A549 (cell line): ENCODE measurements at regions not wholly inside any gene's neighbourhood (a gene's known extent, or its start where the extent isn't known, plus 50 kb on each side); places are given as distances from the start of the nearest gene placed in this dataset.
A peak's percentile ranks its signal among the peaks of the same experiment; 100 is the strongest.

Experiments
- ATAC-seq, 2 experiments: fragments of 200-7000 bp in 1 of 2; fragments of >200 bp in 1 of 2; cut with Nextera tagmentation in 1 of 2; cut with Tn5 transposase in 1 of 2; 3 replicates each; pipeline versions ENCODE4 v1.8.0 to v1.9.1; 2018 to 2020; ENCODE audit warnings: mild to moderate bottlenecking in 1 of 2, moderate library complexity in 1 of 2
- CTCF ChIA-PET: fragments of 300-600 bp; sonication (Branson Sonifier 250); formaldehyde crosslinking; extraction: SDS; loops from one replicate; lab custom pipeline; 2021; ENCODE audit warnings: antibody characterized with exemption, inconsistent platforms; lab: Yijun Ruan, JAX
- POLR2A ChIA-PET: fragments of 350-600 bp; formaldehyde crosslinking; extraction: SDS; loops from one replicate; lab custom pipeline; 2021; ENCODE audit warnings: antibody characterized with exemption, inconsistent platforms; lab: Yijun Ruan, JAX
- DNase-seq, 2 experiments: peaks; one replicate each; pipeline versions ENCODE4 v3.0.0 to v3.0.0-alpha.2; 2011 to 2016; ENCODE audit warnings: low read depth in 1 of 2, low spot score in 1 of 2
- FAIRE-seq: peaks from 2 replicates; lab custom pipeline; 2011; peaks lifted over from hg19 to GRCh38; lab: Jason Lieb, UNC
- H3K27ac ChIP-seq, 2 experiments: fragments of >200 bp; sonication (Bioruptor Twin); formaldehyde crosslinking; 3 replicates each; pipeline ENCODE4 v1.5.1; 2016 to 2017
- H3K4me1 ChIP-seq: fragments of >200 bp; sonication (Bioruptor Twin); formaldehyde crosslinking; 3 replicates; pipeline ENCODE4 v1.6.1; 2016
- H3K4me2 ChIP-seq: fragments of >200 bp; sonication (Bioruptor Twin); formaldehyde crosslinking; 3 replicates; pipeline ENCODE4 v1.6.1; 2016
- H3K4me3 ChIP-seq: fragments of >200 bp; sonication (Bioruptor Twin); formaldehyde crosslinking; 3 replicates; pipeline ENCODE4 v1.5.1; 2016
- H3K9me3 ChIP-seq: fragments of >200 bp; sonication (Bioruptor Twin); formaldehyde crosslinking; 3 replicates; pipeline ENCODE4 v1.6.1; 2016
- BHLHE40 ChIP-seq: IDR thresholded peaks from 2 replicates; pipeline ENCODE4 v1.6.1; 2012; ENCODE audit warnings: low read depth, low read length, inconsistent platforms
- CBX2 ChIP-seq: fragments of 200-600 bp; sonication (generic); IDR thresholded peaks from 2 replicates; pipeline ENCODE4 v1.6.1; 2016; ENCODE audit warnings: low read depth, mild to moderate bottlenecking, borderline replicate concordance
- CEBPB ChIP-seq, 2 experiments: fragments of >200 bp in 1 of 2; sonication (Bioruptor Twin) in 1 of 2; formaldehyde crosslinking in 1 of 2; IDR thresholded peaks; 2 replicates each; pipeline ENCODE4 v1.6.1; 2012 to 2016
- CHD2 ChIP-seq: fragments of 150-350 bp; IDR thresholded peaks from 2 replicates; pipeline ENCODE4 v1.6.1; 2014; ENCODE audit warnings: low read length; ENCODE audit not compliant: partially characterized antibody
- CHD4 ChIP-seq: fragments of 200-600 bp; sonication (generic); IDR thresholded peaks from 2 replicates; pipeline ENCODE4 v1.6.1; 2016; ENCODE audit warnings: antibody characterized with exemption, mild to moderate bottlenecking, borderline replicate concordance
- EHF ChIP-seq: fragments of 250-450 bp; sonication (Bioruptor Pico); IDR thresholded peaks from 2 replicates; pipeline ENCODE4 v1.5.0; 2020; ENCODE audit warnings: mild to moderate bottlenecking
- EP300 ChIP-seq, 2 experiments: fragments of >200 bp; sonication (Bioruptor Twin); formaldehyde crosslinking; IDR thresholded peaks; 2 replicates in 1 of 2; 3 replicates in 1 of 2; pipeline ENCODE4 v1.6.1; 2016 to 2017
- FOSL2 ChIP-seq, 2 experiments: fragments of 450-650 bp in 1 of 2; fragments of >200 bp in 1 of 2; sonication (Bioruptor Twin) in 1 of 2; formaldehyde crosslinking; IDR thresholded peaks; 2 replicates each; pipeline versions ENCODE4 v1.5.0 to v1.6.1; 2016 to 2020; ENCODE audit warnings: mild to moderate bottlenecking in 1 of 2, moderate library complexity in 1 of 2
- GATA3 ChIP-seq: IDR thresholded peaks from 2 replicates; pipeline ENCODE4 v1.6.1; 2012; ENCODE audit warnings: borderline replicate concordance
- HEYL ChIP-seq: fragments of 250-450 bp; sonication (Bioruptor Pico); IDR thresholded peaks from 2 replicates; pipeline ENCODE4 v1.8.0; 2021; ENCODE audit warnings: mild to moderate bottlenecking, moderate library complexity
- HOXA7 ChIP-seq: fragments of 250-450 bp; sonication (Bioruptor Pico); IDR thresholded peaks from 2 replicates; pipeline ENCODE4 v1.5.0; 2020; ENCODE audit warnings: mild to moderate bottlenecking, moderate library complexity
- HOXB13 ChIP-seq: fragments of 250-450 bp; sonication (Bioruptor Pico); IDR thresholded peaks from 2 replicates; pipeline ENCODE4 v1.5.0; 2020; ENCODE audit warnings: low read depth, mild to moderate bottlenecking, moderate library complexity
- HOXB5 ChIP-seq: fragments of 250-450 bp; sonication (Bioruptor Pico); IDR thresholded peaks from 2 replicates; pipeline ENCODE4 v1.5.0; 2020; ENCODE audit warnings: mild to moderate bottlenecking, moderate library complexity
- KDM5A ChIP-seq: fragments of 200-600 bp; sonication (generic); IDR thresholded peaks from 2 replicates; pipeline ENCODE4 v1.6.1; 2016; ENCODE audit warnings: antibody characterized with exemption, mild to moderate bottlenecking
- MAFK ChIP-seq: fragments of 450-650 bp; IDR thresholded peaks from 2 replicates; pipeline ENCODE4 v1.6.1; 2014; ENCODE audit not compliant: partially characterized antibody
- NPAS2 ChIP-seq: fragments of 250-450 bp; sonication (Bioruptor Pico); IDR thresholded peaks from 2 replicates; pipeline ENCODE4 v1.8.0; 2022; ENCODE audit warnings: mild to moderate bottlenecking, moderate library complexity, borderline replicate concordance
- NR3C1 ChIP-seq: fragments of >200 bp; sonication (Bioruptor Twin); formaldehyde crosslinking; IDR thresholded peaks from 3 replicates; pipeline ENCODE4 v1.6.1; 2017
- PHF8 ChIP-seq: fragments of 200-600 bp; sonication (generic); IDR thresholded peaks from 2 replicates; pipeline ENCODE4 v1.6.1; 2016; ENCODE audit warnings: low read depth, mild to moderate bottlenecking, antibody characterized with exemption, moderate library complexity, borderline replicate concordance
- POLR2AphosphoS2 ChIP-seq: conservative IDR thresholded peaks from 2 replicates; pipeline ENCODE4 v1.6.1; 2012; ENCODE audit warnings: low read length, improper control_type of control experiment, inconsistent platforms
- RFX5 ChIP-seq: fragments of 450-650 bp; IDR thresholded peaks from 2 replicates; pipeline ENCODE4 v1.7.1; 2014; ENCODE audit warnings: antibody characterized with exemption, mild to moderate bottlenecking, moderate library complexity
- SMC3 ChIP-seq: fragments of >200 bp; sonication (Bioruptor Twin); formaldehyde crosslinking; IDR thresholded peaks from 3 replicates; pipeline ENCODE4 v1.6.1; 2018; ENCODE audit warnings: inconsistent platforms
- SREBF2 ChIP-seq: fragments of 450-650 bp; IDR thresholded peaks from 2 replicates; pipeline ENCODE4 v1.6.1; 2014; ENCODE audit warnings: mild to moderate bottlenecking, moderate library complexity
- TP53 ChIP-seq: fragments of 250-450 bp; sonication (Bioruptor Pico); IDR thresholded peaks from 2 replicates; pipeline ENCODE4 v1.5.0; 2021; ENCODE audit warnings: mild to moderate bottlenecking, moderate library complexity
- ZNF302 ChIP-seq: fragments of 250-450 bp; sonication (Bioruptor Pico); IDR thresholded peaks from 2 replicates; pipeline ENCODE4 v1.9.0; 2021; ENCODE audit warnings: inconsistent platforms, mild to moderate bottlenecking, moderate library complexity
- ZSCAN20 ChIP-seq: fragments of 250-450 bp; sonication (Bioruptor Pico); IDR thresholded peaks from 2 replicates; pipeline ENCODE4 v1.8.0; 2022; ENCODE audit warnings: mild to moderate bottlenecking, moderate library complexity
- WGBS: methylation state at CpG from one replicate; pipeline ENCODE4 v1.1.6; 2017; ENCODE audit errors: missing lambda C conversion rate; 5-methylcytosine and 5-hydroxymethylcytosine counted together
- TF ChIP-seq, protein P1 (sequence below): fragments of 250-450 bp; sonication (Bioruptor Pico); IDR thresholded peaks from 2 replicates; pipeline ENCODE4 v1.5.0; 2021; ENCODE audit warnings: mild to moderate bottlenecking, moderate library complexity, borderline replicate concordance
- TF ChIP-seq, protein P2 (sequence below): fragments of 150-350 bp; IDR thresholded peaks from 2 replicates; pipeline ENCODE4 v1.6.1; 2014; ENCODE audit warnings: low read depth, mild to moderate bottlenecking, low read length
- TF ChIP-seq, protein P3 (sequence below): fragments of >200 bp; sonication (Bioruptor Twin); formaldehyde crosslinking; IDR thresholded peaks from 3 replicates; pipeline ENCODE4 v1.6.1; 2016

- TF ChIP-seq CHD2 = no peak
- TF ChIP-seq, all 56 proteins: peak for 0
- ChIA-PET POLR2A (no interaction called here), CTCF (interaction anchor here (1.0 to 2.3 kb wide), 2 partner anchors 9 to 11 kb away, joined by 3 to 7 read pairs; no protein-coding TSS in a partner anchor)
- Histone ChIP-seq H3K9me3 (peaks cover 3% of the 10 kb centered on the region; the same call in 1 of the 3 replicates), H3K4me3 (no peak overlapping the region), H3K4me2 (no peak overlapping the region), H3K4me1 (no peaks in the 10 kb centered on the region), H3K27ac (peak overlapping the region in 1 of 2 experiments; percentile 60; a peak in 3 of 6 replicates)
- WGBS = 94% methylated on average over 10 of the region's 11 CpGs
- DNase-seq = no peak
- ATAC-seq = no peak
- no peak for FAIRE-seq
Observed at GRCh38 chr10:110437761-110438341, 59.9 kb upstream of the DUSP5 start.

DNA sequence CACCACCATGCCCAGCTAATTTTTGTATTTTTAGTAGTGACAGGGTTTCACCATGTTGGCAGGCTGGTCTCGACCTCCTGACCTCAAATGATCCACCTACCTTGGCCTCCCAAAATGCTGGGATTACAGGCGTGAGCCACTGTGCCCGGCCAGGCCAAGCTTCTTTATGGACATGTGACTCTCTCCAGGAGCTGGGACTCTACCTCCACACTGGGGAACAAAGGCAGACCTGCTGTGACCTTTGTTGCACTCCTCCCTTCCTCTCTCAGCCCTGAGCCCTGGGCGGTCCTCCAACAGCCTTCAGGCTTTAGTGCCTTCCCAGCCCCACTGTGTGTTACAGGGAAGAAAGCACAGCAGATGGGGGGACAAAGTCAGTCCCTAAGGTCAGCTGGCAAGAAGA is 55.0 kb upstream of the DUSP5 start:
- no peaks in the 10 kb centered on the region for H3K9me3 ChIP-seq
- POLR2A ChIA-PET = no interaction called here
- TF ChIP-seq, protein P1, sequence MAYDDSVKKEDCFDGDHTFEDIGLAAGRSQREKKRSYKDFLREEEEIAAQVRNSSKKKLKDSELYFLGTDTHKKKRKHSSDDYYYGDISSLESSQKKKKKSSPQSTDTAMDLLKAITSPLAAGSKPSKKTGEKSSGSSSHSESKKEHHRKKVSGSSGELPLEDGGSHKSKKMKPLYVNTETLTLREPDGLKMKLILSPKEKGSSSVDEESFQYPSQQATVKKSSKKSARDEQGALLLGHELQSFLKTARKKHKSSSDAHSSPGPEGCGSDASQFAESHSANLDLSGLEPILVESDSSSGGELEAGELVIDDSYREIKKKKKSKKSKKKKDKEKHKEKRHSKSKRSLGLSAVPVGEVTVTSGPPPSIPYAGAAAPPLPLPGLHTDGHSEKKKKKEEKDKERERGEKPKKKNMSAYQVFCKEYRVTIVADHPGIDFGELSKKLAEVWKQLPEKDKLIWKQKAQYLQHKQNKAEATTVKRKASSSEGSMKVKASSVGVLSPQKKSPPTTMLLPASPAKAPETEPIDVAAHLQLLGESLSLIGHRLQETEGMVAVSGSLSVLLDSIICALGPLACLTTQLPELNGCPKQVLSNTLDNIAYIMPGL (CRISPR knock-in tag) = no peak
- TF ChIP-seq PHF8 (no peak), RFX5 (no peak), CEBPB (IDR thresholded peaks at IDR 0.05) (no peak), KDM5A (no peak), NR3C1 (no peak), CHD4 (no peak), ZSCAN20 (CRISPR knock-in tag) (no peak), TP53 (no peak), BHLHE40 (no peak), FOSL2 (IDR thresholded peaks at IDR 0.05) (no peak), FOSL2 (CRISPR knock-in tag; IDR thresholded peaks at IDR 0.05) (no peak), HOXB5 (CRISPR knock-in tag) (no peak), EP300 (IDR thresholded peaks at IDR 0.05) (no peak), GATA3 (no peak), MAFK (no peak), ZNF302 (no peak), EHF (CRISPR knock-in tag) (no peak), POLR2AphosphoS2 (no peak)
- TF ChIP-seq, protein P2, sequence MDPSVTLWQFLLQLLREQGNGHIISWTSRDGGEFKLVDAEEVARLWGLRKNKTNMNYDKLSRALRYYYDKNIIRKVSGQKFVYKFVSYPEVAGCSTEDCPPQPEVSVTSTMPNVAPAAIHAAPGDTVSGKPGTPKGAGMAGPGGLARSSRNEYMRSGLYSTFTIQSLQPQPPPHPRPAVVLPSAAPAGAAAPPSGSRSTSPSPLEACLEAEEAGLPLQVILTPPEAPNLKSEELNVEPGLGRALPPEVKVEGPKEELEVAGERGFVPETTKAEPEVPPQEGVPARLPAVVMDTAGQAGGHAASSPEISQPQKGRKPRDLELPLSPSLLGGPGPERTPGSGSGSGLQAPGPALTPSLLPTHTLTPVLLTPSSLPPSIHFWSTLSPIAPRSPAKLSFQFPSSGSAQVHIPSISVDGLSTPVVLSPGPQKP = no peak
- no peak for ATAC-seq
- no peak for FAIRE-seq
- peaks cover 9% of the 10 kb centered on the region for H3K4me1 ChIP-seq
- CTCF ChIA-PET = no interaction called here
- H3K4me2 ChIP-seq = no peak overlapping the region
- H3K27ac ChIP-seq = peak overlapping the region in 1 of 2 experiments; percentile 69; a peak in 3 of 6 replicates
- WGBS = 82% methylated on average over 4 of the region's 4 CpGs
- no peak overlapping the region for H3K4me3 ChIP-seq
- DNase-seq = no peak

GRCh38 chr10:110443239-110444003 is 54.3 kb upstream of the DUSP5 start:
- H3K9me3 ChIP-seq = no peaks in the 10 kb centered on the region
- FAIRE-seq (no peak), ATAC-seq (no peak), DNase-seq (no peak)
- 92% methylated on average over 10 of the region's 12 CpGs for whole genome bisulfite sequencing
- ChIA-PET CTCF (no interaction called here), POLR2A (no interaction called here)
- no peak overlapping the region for H3K4me3 ChIP-seq
- H3K4me1 ChIP-seq = peaks cover 11% of the 10 kb centered on the region
- peak overlapping the region in 1 of 2 experiments; percentile 69; a peak in 3 of 6 replicates for H3K27ac ChIP-seq
- no peak overlapping the region for H3K4me2 ChIP-seq
- TF ChIP-seq POLR2AphosphoS2 (no peak), HOXB13 (CRISPR knock-in tag) (no peak), SREBF2 (no peak), SMC3 (no peak), EHF (CRISPR knock-in tag) (no peak), NR3C1 (no peak), NPAS2 (CRISPR knock-in tag) (no peak), HEYL (CRISPR knock-in tag) (no peak), CBX2 (no peak), HOXA7 (CRISPR knock-in tag) (no peak)
- TF ChIP-seq, protein P3, sequence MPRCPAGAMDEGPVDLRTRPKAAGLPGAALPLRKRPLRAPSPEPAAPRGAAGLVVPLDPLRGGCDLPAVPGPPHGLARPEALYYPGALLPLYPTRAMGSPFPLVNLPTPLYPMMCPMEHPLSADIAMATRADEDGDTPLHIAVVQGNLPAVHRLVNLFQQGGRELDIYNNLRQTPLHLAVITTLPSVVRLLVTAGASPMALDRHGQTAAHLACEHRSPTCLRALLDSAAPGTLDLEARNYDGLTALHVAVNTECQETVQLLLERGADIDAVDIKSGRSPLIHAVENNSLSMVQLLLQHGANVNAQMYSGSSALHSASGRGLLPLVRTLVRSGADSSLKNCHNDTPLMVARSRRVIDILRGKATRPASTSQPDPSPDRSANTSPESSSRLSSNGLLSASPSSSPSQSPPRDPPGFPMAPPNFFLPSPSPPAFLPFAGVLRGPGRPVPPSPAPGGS = no peak
- TF ChIP-seq, protein P1 (CRISPR knock-in tag) = no peak
